AG08396 (cell line): ENCODE measurements at regions not wholly inside any gene's neighbourhood (a gene's known extent, or its start where the extent isn't known, plus 50 kb on each side); places are given as distances from the start of the nearest gene placed in this dataset.

Experiments
- DNase-seq: peaks from one replicate; pipeline ENCODE4 v3.0.0; 2012; ENCODE audit warnings: low spot score, mixed read lengths

DNA sequence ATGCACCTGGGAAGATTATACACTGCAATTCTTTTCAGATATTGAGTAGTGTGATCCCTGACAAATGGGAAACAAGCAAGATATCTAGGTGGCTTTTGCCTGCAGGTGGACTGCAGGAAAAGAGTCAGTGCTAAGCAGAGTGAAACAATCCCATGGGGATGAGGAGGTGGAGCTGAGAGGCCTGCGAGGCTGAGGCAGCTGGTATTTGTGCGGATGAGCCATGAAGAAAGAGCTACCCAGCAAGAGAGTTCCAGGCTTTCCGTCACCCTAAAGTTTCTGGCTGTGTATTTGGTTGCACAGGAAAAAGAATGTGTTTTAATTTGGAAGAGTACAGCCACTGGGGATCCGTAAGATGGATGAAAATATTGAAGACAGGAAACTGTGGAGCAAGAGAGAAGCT lies 714.1 kb upstream of the COBL start:
- no peak for DNase-seq

DNA sequence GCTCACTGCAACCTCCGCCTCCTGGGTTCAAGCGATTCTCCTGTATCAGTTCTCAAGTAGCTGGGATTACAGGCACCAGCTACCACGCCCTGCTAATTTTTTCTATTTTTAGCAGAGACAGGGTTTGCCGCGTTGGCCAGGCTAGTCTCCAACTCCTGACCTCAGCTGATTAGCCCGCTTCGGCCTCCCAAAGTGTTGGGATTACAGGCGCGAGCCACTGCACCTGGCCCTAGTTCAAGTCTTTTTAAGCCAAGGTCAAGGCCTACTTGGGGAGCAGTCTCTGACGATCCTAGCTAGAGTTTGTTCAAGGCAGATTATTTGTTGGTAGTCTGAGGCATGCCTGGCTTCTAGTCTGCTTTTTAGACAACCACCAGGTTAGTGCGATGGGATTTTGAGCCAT lies 709.5 kb upstream of the COBL start:
- DNase-seq, result no peak

DNA sequence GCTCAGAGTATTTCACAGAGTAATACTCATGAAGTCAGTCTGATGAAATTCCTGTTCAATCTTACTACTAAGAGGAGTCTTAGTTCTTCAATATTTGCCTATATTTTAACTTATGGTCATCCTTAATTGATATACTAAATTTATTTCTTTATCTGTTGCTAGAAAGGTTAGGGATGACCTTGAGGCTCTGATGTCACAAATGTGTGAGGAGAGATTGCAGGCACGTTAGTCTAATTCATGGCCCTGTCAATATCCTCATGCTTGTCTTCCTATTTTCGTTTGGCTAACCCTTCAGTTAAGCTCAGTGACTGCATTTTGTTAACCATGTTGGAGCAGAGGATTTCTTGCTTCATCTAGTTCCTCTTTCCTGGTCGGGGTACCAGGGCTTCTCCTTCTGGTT lies 704.7 kb upstream of the COBL start:
- no peak for DNase-seq

GRCh38 chr7:52018680-52019054 lies 702.1 kb upstream of the COBL start:
- DNase-seq, result no peak

DNA sequence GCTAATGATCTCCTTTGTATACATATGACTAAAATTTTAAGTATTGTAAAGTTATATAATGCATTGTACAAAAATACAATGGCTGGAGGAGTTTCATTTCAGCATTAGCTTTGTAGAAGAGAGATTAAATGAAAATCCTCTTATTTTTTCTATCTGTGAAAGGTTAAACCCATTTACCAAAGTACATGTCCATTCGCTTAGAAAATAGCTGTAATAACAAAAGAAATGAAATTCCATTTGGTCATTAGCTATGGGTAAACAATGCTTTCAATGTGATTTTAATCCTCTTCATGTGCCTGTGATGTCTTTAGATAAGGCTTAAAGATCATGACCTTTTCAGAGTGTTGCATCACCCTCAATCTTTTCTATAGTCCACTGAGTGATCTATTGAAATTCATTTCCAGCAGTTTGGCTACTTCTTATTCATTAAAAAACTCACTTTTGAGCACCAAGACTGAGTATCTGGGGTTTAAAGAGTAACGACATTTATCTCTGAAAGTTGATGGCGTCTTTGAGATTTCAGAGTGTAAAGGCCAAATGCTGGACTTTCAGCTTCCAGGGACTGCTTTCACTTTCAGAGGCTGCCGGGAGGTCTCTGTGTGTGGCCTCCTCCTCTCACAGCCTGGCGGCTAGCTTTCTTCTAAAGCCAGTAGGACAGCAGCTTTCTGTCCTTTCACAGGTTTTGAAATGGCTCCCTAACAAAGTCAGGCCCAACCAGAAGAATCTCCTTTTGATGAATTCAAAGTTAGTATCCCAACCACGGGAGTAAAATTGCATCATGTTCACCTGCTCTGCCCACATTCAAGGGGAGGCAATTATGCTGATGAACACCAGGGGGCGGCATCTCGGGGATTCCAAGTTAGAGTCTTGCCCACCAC lies 701.4 kb upstream of the COBL start:
- DNase-seq, result no peak

GRCh38 chr7:52009181-52009580 lies 692.6 kb upstream of the COBL start:
- DNase-seq, result no peak

DNA sequence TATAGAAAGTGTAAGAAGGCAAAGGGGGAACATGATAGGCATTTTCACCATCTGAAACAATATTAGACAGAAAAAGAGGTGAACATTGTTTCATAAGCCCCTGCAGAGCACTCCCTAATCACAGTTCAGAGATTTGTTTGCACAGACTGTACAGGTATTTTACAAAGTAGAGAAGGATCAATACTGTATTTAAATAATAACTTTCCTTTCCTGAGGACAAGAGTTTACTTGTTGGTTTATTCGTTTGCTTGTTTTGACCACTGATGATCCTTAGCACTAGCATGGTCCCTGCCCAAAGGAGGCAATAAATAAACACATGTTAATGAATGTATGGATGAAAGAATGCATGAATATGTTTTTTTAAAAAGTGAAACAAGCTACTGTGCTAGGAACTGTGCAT lies 690.1 kb upstream of the COBL start:
- no peak for DNase-seq

GRCh38 chr7:52005613-52006012 lies 689.0 kb upstream of the COBL start:
- no peak for DNase-seq

DNA sequence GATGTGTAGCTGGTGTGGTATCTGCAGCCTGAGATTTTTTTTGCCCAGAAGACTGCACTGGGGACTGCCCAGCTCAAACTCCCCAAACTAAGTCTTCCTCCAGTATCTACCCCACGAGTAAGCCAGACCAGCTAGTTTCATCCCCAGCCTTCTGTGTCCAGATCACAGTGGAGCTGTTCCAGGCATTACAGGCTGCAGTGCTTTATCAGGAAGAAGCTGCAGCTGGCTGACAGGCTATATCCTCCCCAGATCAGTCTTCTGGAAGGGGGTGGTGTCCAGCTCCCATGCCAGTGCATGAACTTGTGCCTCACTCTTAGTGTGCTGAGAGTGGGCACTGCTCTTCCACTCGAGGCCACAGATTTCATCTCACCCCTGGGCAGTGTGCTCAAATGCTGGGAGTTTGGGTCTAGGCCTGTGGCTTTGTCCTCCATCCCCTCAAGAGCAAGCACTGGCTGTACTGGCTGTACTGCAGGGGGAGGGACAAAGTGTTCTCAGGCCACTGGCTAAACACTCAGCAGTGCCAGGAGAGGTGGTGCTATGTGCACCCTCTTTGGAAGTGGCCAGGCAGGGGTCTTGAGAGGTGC lies 679.1 kb upstream of the COBL start:
- no peak for DNase-seq

- no peak for DNase-seq
Observed at GRCh38 chr7:51982653-51983052, 666.0 kb upstream of the COBL start.

- no peak for DNase-seq
Observed at GRCh38 chr7:51980812-51981211, 664.2 kb upstream of the COBL start.

- no peak for DNase-seq
Observed at GRCh38 chr7:51980313-51980712, 663.7 kb upstream of the COBL start.

DNA sequence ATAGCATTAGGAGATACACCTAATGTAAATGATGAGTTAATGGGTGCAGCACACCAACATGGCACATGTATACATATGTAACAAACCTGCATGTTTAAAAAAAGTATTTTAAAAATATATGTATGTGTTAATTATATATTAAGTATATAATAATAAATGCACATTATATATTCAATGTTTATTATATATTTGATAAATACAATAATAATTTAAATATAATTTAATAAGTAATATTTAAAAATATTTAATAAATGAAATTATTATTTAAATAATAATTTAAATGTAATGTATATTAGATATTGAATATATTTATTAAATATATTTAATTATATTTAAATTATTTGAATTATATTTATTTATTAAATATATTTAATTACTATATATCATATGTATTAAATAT lies 661.3 kb upstream of the COBL start:
- no peak for DNase-seq

GRCh38 chr7:51973939-51974338 lies 657.3 kb upstream of the COBL start:
- DNase-seq, result no peak

DNA sequence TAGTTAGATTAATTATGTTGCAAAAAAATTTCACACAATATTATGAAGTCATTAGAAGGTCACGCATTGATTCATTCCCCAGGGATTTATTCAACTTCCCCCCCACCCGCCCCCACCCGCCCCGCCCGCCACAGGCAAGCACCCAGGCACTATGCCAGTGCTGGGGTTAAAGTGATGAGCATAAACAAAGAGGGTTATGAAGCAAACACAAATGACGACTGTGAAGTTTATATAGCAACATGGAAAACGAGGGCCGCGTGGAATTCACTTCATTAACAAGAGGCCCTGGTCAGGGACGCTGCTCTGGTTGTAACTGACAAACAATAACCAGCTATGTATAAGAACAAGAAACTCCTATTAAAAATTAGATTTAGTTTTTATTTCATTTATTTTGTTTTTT lies 656.5 kb upstream of the COBL start:
- DNase-seq, result no peak

- DNase-seq, result no peak
Observed at GRCh38 chr7:51970961-51971665, 654.5 kb upstream of the COBL start.

- DNase-seq, result no peak
Observed at GRCh38 chr7:51968461-51968860, 651.9 kb upstream of the COBL start.

DNA sequence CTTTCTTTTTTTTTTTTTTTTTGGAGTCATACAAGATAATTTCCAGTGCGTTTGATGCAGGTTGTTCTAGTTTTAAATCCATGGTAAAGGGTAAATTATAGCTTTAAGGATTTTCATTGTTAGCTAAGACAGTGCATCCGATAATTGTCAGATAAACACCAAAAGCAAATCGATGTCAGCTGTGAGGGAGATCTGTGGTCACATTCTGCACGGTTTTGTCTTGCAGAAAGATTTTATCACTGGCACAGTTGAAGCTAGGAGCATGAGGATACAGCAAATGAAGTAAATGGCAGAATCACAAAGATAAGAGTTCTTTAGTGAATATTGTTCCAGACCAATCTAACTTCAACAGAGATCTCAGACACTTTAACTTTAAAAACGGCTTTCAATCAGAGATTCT lies 648.8 kb upstream of the COBL start:
- no peak for DNase-seq

GRCh38 chr7:51961804-51962203 lies 645.2 kb upstream of the COBL start:
- no peak for DNase-seq

GRCh38 chr7:51950813-51951212 lies 634.2 kb upstream of the COBL start:
- DNase-seq, result no peak

DNA sequence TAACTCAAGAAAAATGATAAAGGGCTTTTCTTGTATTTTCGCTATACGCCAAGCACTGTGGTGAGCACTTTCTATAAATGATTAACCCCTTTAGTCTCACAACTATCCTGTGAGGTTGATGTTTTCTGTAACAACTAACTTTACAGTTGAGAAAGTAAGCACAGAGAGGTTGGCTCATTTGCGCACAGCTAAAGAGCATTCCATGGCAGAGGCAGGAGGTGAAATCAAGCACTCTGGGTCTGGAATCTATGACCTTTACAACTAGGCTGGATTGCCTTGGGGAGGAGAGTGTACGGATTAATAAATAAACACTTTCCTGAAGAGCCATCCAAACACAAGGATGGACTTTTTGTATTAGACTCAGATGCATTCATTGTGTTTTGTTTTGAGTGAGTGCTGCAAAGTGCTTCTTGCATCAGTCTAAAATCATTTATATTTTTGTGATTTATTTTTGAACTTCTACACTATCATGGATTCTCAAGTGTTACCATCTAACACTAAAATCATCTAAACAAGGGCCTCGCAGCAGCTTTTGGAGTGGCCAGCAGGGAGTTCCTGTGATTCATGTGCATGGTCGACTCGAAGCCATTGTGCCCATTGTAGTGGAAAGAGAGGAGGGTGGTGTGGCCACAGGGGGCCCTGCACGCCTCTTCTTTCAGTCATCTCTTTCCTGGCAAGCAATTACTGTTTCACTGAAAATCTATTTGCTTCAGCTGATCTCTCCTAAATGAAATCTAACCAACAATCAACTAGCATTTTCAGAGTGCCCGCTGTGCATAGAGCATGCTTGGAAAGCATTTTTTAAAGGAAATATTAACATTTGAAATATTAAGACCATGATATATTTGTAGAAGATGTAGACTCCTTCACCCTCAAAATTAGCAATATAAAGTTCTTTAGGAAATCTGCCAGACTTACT lies 633.4 kb upstream of the COBL start:
- DNase-seq, result no peak

DNA sequence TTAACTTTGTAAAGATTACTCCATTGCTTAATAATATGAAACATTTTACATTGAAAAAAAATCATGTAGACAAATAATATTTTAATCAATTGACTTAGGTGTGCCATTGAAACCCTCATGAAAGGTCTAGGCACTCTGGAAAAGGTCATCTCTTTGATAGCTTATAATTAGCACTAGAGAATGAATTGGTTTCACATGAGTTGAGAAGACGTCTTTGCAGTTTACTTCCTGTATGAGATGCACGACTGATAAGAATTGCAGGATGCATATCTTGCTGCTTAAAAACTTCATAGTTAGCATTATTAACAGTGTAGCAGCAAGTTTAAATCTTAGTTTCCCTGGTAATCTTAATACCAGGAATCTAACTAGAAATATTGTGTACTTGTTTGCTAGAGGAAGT lies 614.2 kb upstream of the COBL start:
- DNase-seq, result no peak
